CD4-positive, alpha-beta T cell treated with Interferon alpha-2 for 1 hour (primary cell): ENCODE measurements at regions not wholly inside any gene's neighbourhood (a gene's known extent, or its start where the extent isn't known, plus 50 kb on each side); places are given as distances from the start of the nearest gene placed in this dataset.
"Not testable (repeated sequence)": the region's sequence is repeated elsewhere in the genome, so short reads cannot be mapped to it uniquely, and the experiment has no call there.

Source experiments
- DNase-seq, 2 donors: peaks; one replicate each; pipeline ENCODE4 v3.0.0-alpha.2; 2020 to 2022

DNA sequence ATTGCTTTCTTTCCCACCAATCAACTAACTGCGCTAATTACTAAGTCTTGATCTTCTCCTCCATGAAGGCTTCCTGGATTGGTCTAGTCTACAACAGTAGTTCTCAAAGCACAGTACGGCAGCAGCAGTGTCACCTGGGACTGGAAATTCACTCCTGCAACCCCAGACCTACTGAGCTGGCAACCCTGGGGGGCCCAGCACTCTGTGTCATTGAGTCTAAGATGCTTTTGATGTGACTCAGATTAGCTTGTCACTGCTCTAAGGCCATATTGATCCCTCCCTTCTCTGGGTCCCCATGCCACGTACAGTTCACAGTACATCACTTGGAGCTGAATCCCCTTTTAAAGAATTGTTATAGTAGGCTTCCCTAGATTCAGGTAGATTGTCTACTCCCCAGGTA lies 65.7 kb upstream of the KMT2C start:
- DNase-seq, result no peak

DNA sequence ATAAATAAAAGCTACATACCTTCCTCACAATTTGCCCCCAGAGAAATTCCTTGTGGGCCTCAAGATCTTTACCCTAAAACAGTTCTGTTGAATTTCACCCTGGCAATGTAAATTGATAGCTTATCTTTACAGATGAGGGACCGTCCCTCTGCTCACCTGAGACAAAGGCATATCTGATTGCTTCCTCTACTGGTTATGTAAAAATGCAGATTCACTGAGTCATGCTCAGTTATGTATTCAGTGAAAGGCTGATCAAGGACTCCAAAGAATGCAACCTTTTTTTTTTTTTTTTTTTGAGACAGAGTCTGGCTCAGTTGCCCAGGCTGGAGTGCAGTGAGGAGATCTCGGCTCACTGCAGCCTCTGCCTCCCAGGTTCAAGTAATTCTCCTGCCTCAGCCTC lies 64.2 kb upstream of the KMT2C start:
- DNase-seq, result not testable (repeated sequence)

DNA sequence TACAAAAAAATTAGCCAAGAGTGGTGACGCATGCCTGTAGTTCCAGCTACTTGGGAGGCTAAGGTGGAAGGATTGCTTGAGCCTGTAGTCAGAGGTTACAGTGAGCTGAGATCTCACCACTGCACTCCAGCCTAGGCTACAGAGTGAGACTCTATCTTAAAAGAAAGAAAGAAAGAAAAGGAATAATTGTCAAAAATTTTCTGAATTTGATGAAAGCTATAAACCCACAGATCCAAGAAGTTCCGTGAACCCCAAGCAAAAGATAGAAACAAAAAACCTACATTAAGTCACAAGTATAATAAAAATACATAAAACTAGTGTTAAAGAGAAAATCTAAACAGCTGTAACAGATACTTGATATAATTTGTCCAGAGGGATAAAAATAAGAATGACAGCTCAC lies 60.1 kb upstream of the KMT2C start:
- DNase-seq, result no peak

DNA sequence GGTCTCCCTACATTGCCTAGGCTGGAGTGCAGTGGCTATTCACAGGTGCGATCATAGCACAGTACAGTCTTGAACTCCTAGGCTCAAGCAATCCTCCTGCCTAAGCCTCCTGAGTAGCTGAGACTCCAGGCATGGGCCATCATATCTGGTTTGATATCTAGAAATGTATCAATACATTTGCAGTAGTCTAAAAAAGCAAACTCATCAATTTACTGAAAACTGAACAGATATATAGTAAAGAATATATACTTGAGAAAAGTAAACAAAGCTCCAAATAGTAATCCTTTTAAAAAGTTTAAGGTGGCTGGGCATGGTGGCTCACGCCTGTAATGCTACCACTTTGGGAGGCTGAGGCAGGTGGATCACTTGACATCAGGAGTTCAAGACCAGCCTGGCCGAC lies 57.1 kb upstream of the KMT2C start:
- no peak for DNase-seq

DNA sequence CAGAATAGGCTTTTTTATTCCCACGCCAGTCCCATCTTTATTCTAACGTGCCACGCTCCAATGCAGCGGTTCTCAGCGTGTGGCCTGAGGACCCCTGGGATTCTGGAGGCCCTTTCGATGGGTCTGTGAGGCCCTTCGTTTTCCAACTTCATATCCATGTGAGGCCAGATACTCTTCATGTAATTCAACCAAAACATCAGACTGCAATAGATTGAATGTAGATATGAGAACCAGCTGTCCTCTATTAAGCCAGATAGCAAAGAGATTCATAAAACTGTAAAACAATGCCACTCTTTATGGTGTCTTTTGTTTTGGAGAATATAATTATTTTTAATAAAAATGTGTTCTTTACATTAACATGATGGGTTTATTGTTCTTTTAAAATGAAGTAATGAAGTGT lies 53.2 kb upstream of the KMT2C start:
- no peak for DNase-seq

DNA sequence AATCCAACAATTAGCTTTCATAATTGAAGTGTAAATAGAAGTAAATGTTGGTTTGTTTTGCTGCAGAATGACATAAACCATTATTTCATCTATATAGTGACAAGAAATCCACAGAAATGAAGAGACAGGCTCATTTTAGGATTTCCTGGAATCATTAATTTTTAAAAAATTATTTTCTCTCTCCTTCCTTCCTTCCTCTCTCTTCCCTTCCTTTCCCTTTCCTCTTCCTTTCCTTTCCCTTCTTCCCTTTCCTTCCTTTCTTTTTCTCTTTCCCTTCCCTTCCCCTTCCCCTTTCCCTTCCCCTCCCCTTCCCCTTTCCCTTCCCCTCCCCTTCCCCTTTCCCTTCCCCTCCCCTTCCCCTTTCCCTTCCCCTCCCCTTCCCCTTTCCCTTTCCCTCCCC lies 51.2 kb upstream of the KMT2C start:
- DNase-seq, result no peak

DNA sequence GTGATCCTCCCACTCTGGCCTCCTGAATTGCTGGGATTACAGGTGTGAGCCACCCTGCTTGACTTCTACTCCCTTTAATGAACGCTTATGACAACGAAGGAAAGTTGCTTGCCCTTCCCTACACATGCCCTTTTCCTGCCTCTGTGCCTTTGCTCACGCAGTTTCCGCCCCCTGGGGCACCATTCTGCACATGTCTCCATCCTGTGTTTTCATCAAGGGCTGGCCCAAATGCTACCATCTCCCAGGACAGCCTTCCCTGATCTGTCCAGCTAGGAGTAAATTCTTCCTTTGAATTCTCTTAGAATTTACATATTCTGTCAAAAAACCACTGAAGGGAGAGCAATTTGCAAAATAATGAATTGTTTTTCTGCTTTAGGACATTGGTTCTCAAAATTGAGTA lies 50.0 kb upstream of the KMT2C start:
- DNase-seq, result no peak
